HepG2 (cell line): ENCODE measurements at regions not wholly inside any gene's neighbourhood (a gene's known extent, or its start where the extent isn't known, plus 50 kb on each side); places are given as distances from the start of the nearest gene placed in this dataset.

Experiments
- ATAC-seq: fragments of 200-7000 bp; cut with Tn5 transposase; 3 replicates; pipeline ENCODE4 v1.9.1; 2020; ENCODE audit warnings: mild to moderate bottlenecking, moderate library complexity
- BruUV-seq: library from RNA; stranded (reverse); fragments of 400-500 nt; replicated peaks from 2 replicates; lab custom pipeline; 2021; lab: Mats Ljungman, UMichigan
- CTCF ChIA-PET: fragments of 300-600 bp; formaldehyde crosslinking; extraction: SDS; loops from one replicate; lab custom pipeline; 2021; ENCODE audit warnings: low total read pairs, inconsistent platforms, low intra/inter-chr PET ratio; lab: Yijun Ruan, JAX
- POLR2A ChIA-PET: fragments of 350-600 bp; sonication (Branson Sonifier 250); formaldehyde crosslinking; loops from one replicate; lab custom pipeline; 2020; ENCODE audit warnings: antibody characterized with exemption, inconsistent platforms; lab: Yijun Ruan, JAX
- DNase-seq: peaks from one replicate; pipeline ENCODE4 v3.0.0-alpha.2; 2015; ENCODE audit warnings: low spot score
- FAIRE-seq: peaks from 3 replicates; lab custom pipeline; 2011; peaks lifted over from hg19 to GRCh38; lab: Jason Lieb, UNC
- H2AFZ ChIP-seq: one replicate; pipeline ENCODE4 v1.6.1; 2011; ENCODE audit warnings: low read length, inconsistent platforms
- H3K27ac ChIP-seq: fragments of 300-600 bp; 3 replicates; pipeline ENCODE4 v1.8.0; 2011; ENCODE audit warnings: mixed run types, mild to moderate bottlenecking, mixed read lengths, low read length, inconsistent platforms; ENCODE audit not compliant: insufficient read depth; ENCODE audit errors: extremely low read length
- H3K27me3 ChIP-seq, 2 experiments: fragments of 200-600 bp in 1 of 2; 2 replicates in 1 of 2; 3 replicates in 1 of 2; pipeline versions ENCODE4 v1.6.0 to v1.8.0; 2011; ENCODE audit warnings: low read length in 2 of 2, mild to moderate bottlenecking in 2 of 2, moderate library complexity in 2 of 2, inconsistent platforms in 1 of 2; ENCODE audit not compliant: insufficient read depth in 2 of 2, control insufficient read depth in 1 of 2
- H3K36me3 ChIP-seq, 2 experiments: fragments of 200-600 bp in 1 of 2; replicated peaks in 1 of 2; 2 replicates in 1 of 2; 3 replicates in 1 of 2; pipeline versions ENCODE4 v1.5.1 to v1.8.0; 2011; ENCODE audit warnings: low read length in 2 of 2, inconsistent platforms in 1 of 2; ENCODE audit not compliant: insufficient read depth in 2 of 2, control insufficient read depth in 1 of 2
- H3K4me1 ChIP-seq: 2 replicates; pipeline ENCODE4 v1.5.1; 2012; ENCODE audit warnings: low read length, inconsistent platforms; ENCODE audit not compliant: insufficient read depth
- H3K4me2 ChIP-seq: 2 replicates; pipeline ENCODE4 v1.6.0; 2011; ENCODE audit warnings: low read depth, low read length, inconsistent platforms
- H3K4me3 ChIP-seq, 3 experiments: fragments of 200-600 bp in 1 of 3; sonication (generic), shearing (Covaris generic) in 1 of 3; replicated peaks in 1 of 3; 2 replicates each; pipeline ENCODE4 v1.5.1; 2011 to 2016; ENCODE audit warnings: low read length in 3 of 3, inconsistent platforms in 2 of 3, low read depth in 2 of 3, mild to moderate bottlenecking in 2 of 3, control low read depth in 1 of 3, mixed read lengths in 1 of 3; ENCODE audit not compliant: insufficient read depth in 1 of 3
- H3K79me2 ChIP-seq: one replicate; pipeline ENCODE4 v1.6.1; 2011; ENCODE audit warnings: low read length, inconsistent platforms; ENCODE audit not compliant: insufficient read depth
- H3K9ac ChIP-seq: 2 replicates; pipeline ENCODE4 v1.6.0; 2011; ENCODE audit warnings: mild to moderate bottlenecking, low read depth, low read length, inconsistent platforms; ENCODE audit not compliant: insufficient read depth
- H3K9me3 ChIP-seq: 2 replicates; pipeline ENCODE4 v1.5.1; 2012; ENCODE audit warnings: mild to moderate bottlenecking, low read length
- H4K20me1 ChIP-seq: 2 replicates; pipeline ENCODE4 v1.6.0; 2011; ENCODE audit warnings: inconsistent platforms, mild to moderate bottlenecking, low read length, moderate library complexity; ENCODE audit not compliant: insufficient read depth
- E2F1 ChIP-seq: sonication (generic); formaldehyde crosslinking; IDR thresholded peaks from 2 replicates; pipeline ENCODE4 v1.5.0; 2020; ENCODE audit warnings: missing genetic modification reagents
- HNRNPH1 ChIP-seq: fragments of 200-400 bp; formaldehyde crosslinking; optimal IDR thresholded peaks from 2 replicates; pipeline ENCODE3; 2017; ENCODE audit warnings: mild to moderate bottlenecking, low read depth, low read length
- KAT2B ChIP-seq: fragments of 150-350 bp; IDR thresholded peaks from 2 replicates; pipeline ENCODE4 v1.6.1; 2014; ENCODE audit warnings: low read depth, low read length, borderline replicate concordance
- PHB2 ChIP-seq: fragments of 450-650 bp; IDR thresholded peaks from 2 replicates; pipeline ENCODE4 v1.6.1; 2018; ENCODE audit not compliant: partially characterized antibody
- TCF7L2 ChIP-seq: IDR thresholded peaks from 2 replicates; pipeline ENCODE4 v1.6.1; 2011; ENCODE audit warnings: mild to moderate bottlenecking, low read depth, low read length, moderate library complexity
- TFDP1 ChIP-seq: IDR thresholded peaks from 2 replicates; pipeline ENCODE4 v1.6.1; 2016; ENCODE audit warnings: missing compliant biosample characterization, missing genetic modification reagents, borderline replicate concordance
- ZNF33A ChIP-seq: sonication (generic); formaldehyde crosslinking; IDR thresholded peaks from 2 replicates; pipeline ENCODE4 v1.5.1; 2020; ENCODE audit warnings: missing genetic modification reagents, mild to moderate bottlenecking, moderate library complexity, borderline replicate concordance
- ZNF773 ChIP-seq: sonication (generic); formaldehyde crosslinking; IDR thresholded peaks from 2 replicates; pipeline ENCODE4 v1.4.0; 2020; ENCODE audit warnings: missing genetic modification reagents, borderline replicate concordance
- ZSCAN5A ChIP-seq: sonication (generic); formaldehyde crosslinking; IDR thresholded peaks from 2 replicates; pipeline ENCODE4 v1.8.0; 2022; ENCODE audit warnings: mild to moderate bottlenecking, missing genetic modification reagents, borderline replicate concordance
- WGBS: methylation state at CpG from one replicate; pipeline ENCODE4 v1.1.6; 2017; ENCODE audit warnings: low lambda C conversion rate; 5-methylcytosine and 5-hydroxymethylcytosine counted together
- in situ Hi-C: cut with HindIII; loops from 2 replicates; pipeline ENCODE4 v1.10.0; 2017; ENCODE audit warnings: low pct_unique_long_range_greater_than_20kb; ENCODE audit not compliant: extremely low pct_ligation_motif_present
- intact Hi-C: fragments of 100-400 bp; cut with micrococcal nuclease; formaldehyde crosslinking; loops from one replicate; pipeline ENCODE4 v1.10.0; 2022; ENCODE audit not compliant: unreplicated experiment
- TF ChIP-seq, protein P1 (sequence below): sonication (generic); formaldehyde crosslinking; conservative IDR thresholded peaks from 2 replicates; pipeline ENCODE4 v1.4.0; 2020; ENCODE audit warnings: missing genetic modification reagents

DNA sequence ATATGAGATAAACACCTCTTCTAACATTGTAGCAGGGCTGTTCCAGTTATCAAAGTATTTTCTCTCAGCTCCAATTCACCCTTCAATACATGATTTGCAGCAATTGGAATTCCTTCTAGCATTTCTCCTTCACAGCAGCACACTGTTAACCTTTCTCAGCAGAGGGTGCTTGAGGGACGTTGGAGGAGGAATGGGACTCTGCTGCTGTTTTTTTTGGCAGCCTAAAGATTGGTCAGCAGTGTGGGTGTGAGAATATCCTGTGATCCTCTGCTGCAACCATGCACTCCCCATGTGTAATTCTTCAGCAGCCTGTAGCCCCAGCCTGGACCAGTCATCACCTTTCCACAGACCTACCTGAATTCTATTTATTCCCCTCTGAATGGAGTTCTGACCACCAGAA, 1708.9 kb upstream of the CELF4 start:
- ChIA-PET CTCF (no interaction called here), POLR2A (no interaction called here)
- H3K79me2 ChIP-seq, result no peaks in the 10 kb centered on the region
- no peaks in the 10 kb centered on the region for H3K27me3 ChIP-seq
- H3K36me3 ChIP-seq, result no peaks in the 10 kb centered on the region
- in situ Hi-C loops (no loop called here), intact Hi-C loops (no loop called here)
- no peak overlapping the region for H2AFZ ChIP-seq
- no peak for FAIRE-seq
- H3K9ac ChIP-seq, result no peak overlapping the region
- H3K9me3 ChIP-seq, result no peaks in the 10 kb centered on the region
- no peak for TF ChIP-seq KAT2B
- TF ChIP-seq, protein P1, sequence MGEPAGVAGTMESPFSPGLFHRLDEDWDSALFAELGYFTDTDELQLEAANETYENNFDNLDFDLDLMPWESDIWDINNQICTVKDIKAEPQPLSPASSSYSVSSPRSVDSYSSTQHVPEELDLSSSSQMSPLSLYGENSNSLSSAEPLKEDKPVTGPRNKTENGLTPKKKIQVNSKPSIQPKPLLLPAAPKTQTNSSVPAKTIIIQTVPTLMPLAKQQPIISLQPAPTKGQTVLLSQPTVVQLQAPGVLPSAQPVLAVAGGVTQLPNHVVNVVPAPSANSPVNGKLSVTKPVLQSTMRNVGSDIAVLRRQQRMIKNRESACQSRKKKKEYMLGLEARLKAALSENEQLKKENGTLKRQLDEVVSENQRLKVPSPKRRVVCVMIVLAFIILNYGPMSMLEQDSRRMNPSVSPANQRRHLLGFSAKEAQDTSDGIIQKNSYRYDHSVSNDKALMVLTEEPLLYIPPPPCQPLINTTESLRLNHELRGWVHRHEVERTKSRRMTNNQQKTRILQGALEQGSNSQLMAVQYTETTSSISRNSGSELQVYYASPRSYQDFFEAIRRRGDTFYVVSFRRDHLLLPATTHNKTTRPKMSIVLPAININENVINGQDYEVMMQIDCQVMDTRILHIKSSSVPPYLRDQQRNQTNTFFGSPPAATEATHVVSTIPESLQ (CRISPR knock-in tag), result no peak
- TF ChIP-seq ZNF33A (CRISPR knock-in tag), result no peak
- TF ChIP-seq E2F1 (CRISPR knock-in tag), result no peak
- TF ChIP-seq TCF7L2, result no peak
- TF ChIP-seq HNRNPH1, result no peak
- no peak for TF ChIP-seq ZSCAN5A
- TF ChIP-seq PHB2, result no peak
- no peak for TF ChIP-seq TFDP1 (CRISPR knock-in tag)
- TF ChIP-seq ZNF773, result no peak
- no peak overlapping the region for H3K4me3 ChIP-seq
- BruUV-seq, result no TSS peak
- 100% methylated on average over 1 of the region's 1 CpG for WGBS
- H3K27ac ChIP-seq, result no peak overlapping the region
- no peak for ATAC-seq
- no peaks in the 10 kb centered on the region for H3K4me1 ChIP-seq
- no peak overlapping the region for H3K4me2 ChIP-seq
- H4K20me1 ChIP-seq, result no peaks in the 10 kb centered on the region
- DNase-seq, result no peak
